ENCODE measurements at regions not wholly inside any gene's neighbourhood (a gene's known extent, or its start where the extent isn't known, plus 50 kb on each side); places are given as distances from the start of the nearest gene placed in this dataset.

GRCh38 chr6:92380803-92381601, 1038.4 kb downstream of the EPHA7 start:
- Histone ChIP-seq H3K27ac (ENCODE audit: low read depth in 1 of 2, low read length in 1 of 2) (no peak overlapping the region), H3K4me1 (ENCODE audit: control insufficient read depth in 5 of 5, insufficient read depth in 5 of 5, low read length in 5 of 5) (peaks cover 0 to 12% (median 0%) of the 10 kb centered on the region in 5 donors), H3K4me3 (no peak overlapping the region), H3K9me3 (ENCODE audit: control insufficient read depth in 4 of 4, insufficient read depth in 3 of 4, low read length in 3 of 4) (no peaks in the 10 kb centered on the region), H3K9ac (ENCODE audit: insufficient read depth in 1 of 2, low read length in 2 of 2) (no peak overlapping the region), H3K27me3 (ENCODE audit: control insufficient read depth in 3 of 3, insufficient read depth in 3 of 3, low read length in 2 of 3) (no peaks in the 10 kb centered on the region), H3K36me3 (ENCODE audit: control insufficient read depth in 4 of 4, insufficient read depth in 4 of 4, low read length in 4 of 4) (no peaks in the 10 kb centered on the region)
- DNase-seq (no peak), ATAC-seq (ENCODE audit: insufficient read depth, low FRiP score) (no peak)
- WGBS, 2 donors: 78 to 85% methylated on average over 2 of the region's 2 CpGs
- no peak for TF ChIP-seq CTCF (IDR thresholded peaks at IDR 0.05; ENCODE audit: control extremely low read depth, extremely low read depth)

GRCh38 chr6:92377137-92377536, 1042.2 kb downstream of the EPHA7 start:
- no peak for TF ChIP-seq CTCF (IDR thresholded peaks at IDR 0.05; ENCODE audit: control extremely low read depth, extremely low read depth)
- Histone ChIP-seq H3K27me3 (ENCODE audit: control insufficient read depth in 3 of 3, insufficient read depth in 3 of 3, low read length in 2 of 3) (no peaks in the 10 kb centered on the region), H3K4me3 (no peak overlapping the region), H3K9ac (ENCODE audit: insufficient read depth in 1 of 2, low read length in 2 of 2) (no peak overlapping the region), H3K9me3 (ENCODE audit: control insufficient read depth in 4 of 4, insufficient read depth in 3 of 4, low read length in 3 of 4) (no peaks in the 10 kb centered on the region), H3K27ac (ENCODE audit: low read depth in 1 of 2, low read length in 1 of 2) (no peak overlapping the region), H3K4me1 (ENCODE audit: control insufficient read depth in 5 of 5, insufficient read depth in 5 of 5, low read length in 5 of 5) (peaks cover 0 to 5% (median 0%) of the 10 kb centered on the region in 5 donors), H3K36me3 (ENCODE audit: control insufficient read depth in 4 of 4, insufficient read depth in 4 of 4, low read length in 4 of 4) (no peaks in the 10 kb centered on the region)
- DNase-seq: no peak
- ATAC-seq (ENCODE audit: insufficient read depth, low FRiP score): no peak

GRCh38 chr6:92376691-92377090, 1042.7 kb downstream of the EPHA7 start:
- no peak overlapping the region for H3K27ac ChIP-seq (ENCODE audit: low read depth in 1 of 2, low read length in 1 of 2)
- H3K9ac ChIP-seq (ENCODE audit: insufficient read depth in 1 of 2, low read length in 2 of 2): no peak overlapping the region
- peaks cover 0 to 5% (median 0%) of the 10 kb centered on the region in 5 donors for H3K4me1 ChIP-seq (ENCODE audit: control insufficient read depth in 5 of 5, insufficient read depth in 5 of 5, low read length in 5 of 5)
- H3K4me3 ChIP-seq: no peak overlapping the region
- no peak for TF ChIP-seq CTCF (IDR thresholded peaks at IDR 0.05; ENCODE audit: control extremely low read depth, extremely low read depth)
- H3K9me3 ChIP-seq (ENCODE audit: control insufficient read depth in 4 of 4, insufficient read depth in 3 of 4, low read length in 3 of 4): no peaks in the 10 kb centered on the region
- ATAC-seq (ENCODE audit: insufficient read depth, low FRiP score) (no peak), DNase-seq (peak; percentile 18 to 77 (median 74))
- no peaks in the 10 kb centered on the region for H3K36me3 ChIP-seq (ENCODE audit: control insufficient read depth in 4 of 4, insufficient read depth in 4 of 4, low read length in 4 of 4)
- WGBS, 2 donors: 47 to 63% methylated on average over 3 of the region's 3 CpGs
- no peaks in the 10 kb centered on the region for H3K27me3 ChIP-seq (ENCODE audit: control insufficient read depth in 3 of 3, insufficient read depth in 3 of 3, low read length in 2 of 3)

Measured in lung (tissue), 11 donors.